ENCODE measurements at regions not wholly inside any gene's neighbourhood (a gene's known extent, or its start where the extent isn't known, plus 50 kb on each side); places are given as distances from the start of the nearest gene placed in this dataset.
"Not testable (repeated sequence)": the region's sequence is repeated elsewhere in the genome, so short reads cannot be mapped to it uniquely, and the experiment has no call there.

- TF ChIP-seq, protein P1, sequence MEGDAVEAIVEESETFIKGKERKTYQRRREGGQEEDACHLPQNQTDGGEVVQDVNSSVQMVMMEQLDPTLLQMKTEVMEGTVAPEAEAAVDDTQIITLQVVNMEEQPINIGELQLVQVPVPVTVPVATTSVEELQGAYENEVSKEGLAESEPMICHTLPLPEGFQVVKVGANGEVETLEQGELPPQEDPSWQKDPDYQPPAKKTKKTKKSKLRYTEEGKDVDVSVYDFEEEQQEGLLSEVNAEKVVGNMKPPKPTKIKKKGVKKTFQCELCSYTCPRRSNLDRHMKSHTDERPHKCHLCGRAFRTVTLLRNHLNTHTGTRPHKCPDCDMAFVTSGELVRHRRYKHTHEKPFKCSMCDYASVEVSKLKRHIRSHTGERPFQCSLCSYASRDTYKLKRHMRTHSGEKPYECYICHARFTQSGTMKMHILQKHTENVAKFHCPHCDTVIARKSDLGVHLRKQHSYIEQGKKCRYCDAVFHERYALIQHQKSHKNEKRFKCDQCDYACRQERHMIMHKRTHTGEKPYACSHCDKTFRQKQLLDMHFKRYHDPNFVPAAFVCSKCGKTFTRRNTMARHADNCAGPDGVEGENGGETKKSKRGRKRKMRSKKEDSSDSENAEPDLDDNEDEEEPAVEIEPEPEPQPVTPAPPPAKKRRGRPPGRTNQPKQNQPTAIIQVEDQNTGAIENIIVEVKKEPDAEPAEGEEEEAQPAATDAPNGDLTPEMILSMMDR (IDR thresholded peaks at IDR 0.05): not testable (repeated sequence)
- not testable (repeated sequence) for TF ChIP-seq POLR2AphosphoS5 (IDR thresholded peaks at IDR 0.05; ENCODE audit: low read depth, low read length)
- TF ChIP-seq, protein P2, sequence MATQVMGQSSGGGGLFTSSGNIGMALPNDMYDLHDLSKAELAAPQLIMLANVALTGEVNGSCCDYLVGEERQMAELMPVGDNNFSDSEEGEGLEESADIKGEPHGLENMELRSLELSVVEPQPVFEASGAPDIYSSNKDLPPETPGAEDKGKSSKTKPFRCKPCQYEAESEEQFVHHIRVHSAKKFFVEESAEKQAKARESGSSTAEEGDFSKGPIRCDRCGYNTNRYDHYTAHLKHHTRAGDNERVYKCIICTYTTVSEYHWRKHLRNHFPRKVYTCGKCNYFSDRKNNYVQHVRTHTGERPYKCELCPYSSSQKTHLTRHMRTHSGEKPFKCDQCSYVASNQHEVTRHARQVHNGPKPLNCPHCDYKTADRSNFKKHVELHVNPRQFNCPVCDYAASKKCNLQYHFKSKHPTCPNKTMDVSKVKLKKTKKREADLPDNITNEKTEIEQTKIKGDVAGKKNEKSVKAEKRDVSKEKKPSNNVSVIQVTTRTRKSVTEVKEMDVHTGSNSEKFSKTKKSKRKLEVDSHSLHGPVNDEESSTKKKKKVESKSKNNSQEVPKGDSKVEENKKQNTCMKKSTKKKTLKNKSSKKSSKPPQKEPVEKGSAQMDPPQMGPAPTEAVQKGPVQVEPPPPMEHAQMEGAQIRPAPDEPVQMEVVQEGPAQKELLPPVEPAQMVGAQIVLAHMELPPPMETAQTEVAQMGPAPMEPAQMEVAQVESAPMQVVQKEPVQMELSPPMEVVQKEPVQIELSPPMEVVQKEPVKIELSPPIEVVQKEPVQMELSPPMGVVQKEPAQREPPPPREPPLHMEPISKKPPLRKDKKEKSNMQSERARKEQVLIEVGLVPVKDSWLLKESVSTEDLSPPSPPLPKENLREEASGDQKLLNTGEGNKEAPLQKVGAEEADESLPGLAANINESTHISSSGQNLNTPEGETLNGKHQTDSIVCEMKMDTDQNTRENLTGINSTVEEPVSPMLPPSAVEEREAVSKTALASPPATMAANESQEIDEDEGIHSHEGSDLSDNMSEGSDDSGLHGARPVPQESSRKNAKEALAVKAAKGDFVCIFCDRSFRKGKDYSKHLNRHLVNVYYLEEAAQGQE (IDR thresholded peaks at IDR 0.05; ENCODE audit: insufficient read depth in 1 of 2, low read depth in 2 of 2, low read length in 1 of 2): not testable (repeated sequence)
These were observed 89.9 kb upstream of the ZNG1F start for GRCh38 chr9:41279033-41279432.

Measured in Panc1 (cell line).